Large intestine (tissue), 3 donors: ENCODE measurements at regions not wholly inside any gene's neighbourhood (a gene's known extent, or its start where the extent isn't known, plus 50 kb on each side); places are given as distances from the start of the nearest gene placed in this dataset.
"Not testable (repeated sequence)": the region's sequence is repeated elsewhere in the genome, so short reads cannot be mapped to it uniquely, and the experiment has no call there.

ENCODE experiments used
- DNase-seq, 2 donors: peaks; one replicate each; pipeline versions ENCODE4 v3.0.0 to v3.0.0-alpha.2; 2013
- H3K27ac ChIP-seq: one replicate; pipeline ENCODE4 v1.5.1; 2013; ENCODE audit warnings: low read length
- H3K27me3 ChIP-seq: 2 replicates; pipeline ENCODE4 v1.6.1; 2013; ENCODE audit warnings: low read length; ENCODE audit not compliant: control insufficient read depth, insufficient read depth
- H3K36me3 ChIP-seq: 2 replicates; pipeline ENCODE4 v1.6.1; 2013; ENCODE audit warnings: low read length; ENCODE audit not compliant: control insufficient read depth, insufficient read depth
- H3K4me1 ChIP-seq: one replicate; pipeline ENCODE4 v1.6.1; 2013; ENCODE audit warnings: low read length; ENCODE audit not compliant: control insufficient read depth, insufficient read depth
- H3K4me3 ChIP-seq: one replicate; pipeline ENCODE4 v1.5.1; 2013; ENCODE audit warnings: low read length
- H3K9me3 ChIP-seq: one replicate; pipeline ENCODE4 v1.6.1; 2013; ENCODE audit warnings: mild to moderate bottlenecking, low read depth, low read length, moderate library complexity; ENCODE audit not compliant: control insufficient read depth
- WGBS: methylation state at CpG from one replicate; pipeline ENCODE4 v1.1.5; 2013; ENCODE audit warnings: low lambda C conversion rate; ENCODE audit not compliant: insufficient coverage; 5-methylcytosine and 5-hydroxymethylcytosine counted together

GRCh38 chr4:59644765-59645164, 1555.4 kb upstream of the ADGRL3 start:
- Histone ChIP-seq H3K27me3 (no peaks in the 10 kb centered on the region), H3K36me3 (no peaks in the 10 kb centered on the region), H3K4me3 (no peak overlapping the region), H3K4me1 (no peaks in the 10 kb centered on the region), H3K9me3 (no peaks in the 10 kb centered on the region), H3K27ac (no peak overlapping the region)
- no peak for DNase-seq
- WGBS, result 100% methylated on average over 1 of the region's 3 CpGs

- H3K27me3 ChIP-seq, result no peaks in the 10 kb centered on the region
- H3K36me3 ChIP-seq, result no peaks in the 10 kb centered on the region
- no peak overlapping the region for H3K4me3 ChIP-seq
- no peaks in the 10 kb centered on the region for H3K4me1 ChIP-seq
- H3K9me3 ChIP-seq, result no peaks in the 10 kb centered on the region
- WGBS, result no CpG with 5 or more reads among the region's 5 CpGs
- DNase-seq, result no peak
- H3K27ac ChIP-seq, result no peak overlapping the region
These were observed 1554.0 kb upstream of the ADGRL3 start for GRCh38 chr4:59646082-59646481.

DNA sequence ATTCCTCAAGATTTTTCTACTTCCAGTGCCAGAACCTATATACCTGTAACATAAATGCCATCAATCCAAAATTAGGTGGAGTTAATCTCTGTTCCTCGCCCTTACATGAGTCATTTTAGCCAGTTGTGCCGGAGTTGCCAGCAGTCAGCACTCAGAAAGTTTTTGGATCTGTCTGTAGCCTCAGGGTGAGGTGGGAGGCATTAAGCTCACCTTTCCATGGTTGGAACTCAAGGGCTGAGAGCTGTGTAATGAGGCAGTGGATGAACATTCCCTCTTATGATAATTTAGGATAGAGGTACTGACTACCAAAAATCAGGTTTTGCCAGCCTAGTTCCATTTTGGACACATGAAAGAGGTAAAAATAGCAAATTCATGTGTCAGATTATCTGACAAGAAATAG, 1553.1 kb upstream of the ADGRL3 start:
- Histone ChIP-seq H3K27me3 (no peaks in the 10 kb centered on the region), H3K4me3 (no peak overlapping the region), H3K9me3 (no peaks in the 10 kb centered on the region), H3K4me1 (no peaks in the 10 kb centered on the region), H3K36me3 (no peaks in the 10 kb centered on the region), H3K27ac (no peak overlapping the region)
- no peak for DNase-seq
- WGBS, result no CpG with 5 or more reads among the region's 2 CpGs

DNA sequence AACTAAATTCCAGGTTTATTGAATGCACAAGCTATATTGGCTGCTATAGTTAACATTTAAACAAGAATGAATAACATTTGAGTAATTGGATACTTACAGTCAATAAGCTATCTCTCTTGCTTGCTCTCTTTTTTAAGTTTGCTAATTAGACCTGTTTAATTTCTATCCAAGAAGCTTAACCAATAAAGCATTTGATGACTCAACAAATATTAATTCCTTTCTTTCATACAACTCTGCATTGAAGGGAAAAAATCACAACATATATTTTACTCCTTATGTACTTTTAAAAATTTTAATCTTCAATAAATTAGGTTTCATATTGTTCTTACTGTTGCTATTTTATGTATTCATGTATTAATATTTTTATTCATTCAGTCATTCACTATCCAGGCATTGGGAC, 1552.6 kb upstream of the ADGRL3 start:
- H3K36me3 ChIP-seq, result no peaks in the 10 kb centered on the region
- H3K9me3 ChIP-seq, result no peaks in the 10 kb centered on the region
- no peaks in the 10 kb centered on the region for H3K27me3 ChIP-seq
- DNase-seq, result no peak
- H3K27ac ChIP-seq, result no peak overlapping the region
- no peak overlapping the region for H3K4me3 ChIP-seq
- H3K4me1 ChIP-seq, result no peaks in the 10 kb centered on the region

GRCh38 chr4:59650861-59651260, 1549.3 kb upstream of the ADGRL3 start:
- DNase-seq, result no peak
- no CpG with 5 or more reads among the region's 3 CpGs for WGBS
- H3K4me3 ChIP-seq, result no peak overlapping the region

DNA sequence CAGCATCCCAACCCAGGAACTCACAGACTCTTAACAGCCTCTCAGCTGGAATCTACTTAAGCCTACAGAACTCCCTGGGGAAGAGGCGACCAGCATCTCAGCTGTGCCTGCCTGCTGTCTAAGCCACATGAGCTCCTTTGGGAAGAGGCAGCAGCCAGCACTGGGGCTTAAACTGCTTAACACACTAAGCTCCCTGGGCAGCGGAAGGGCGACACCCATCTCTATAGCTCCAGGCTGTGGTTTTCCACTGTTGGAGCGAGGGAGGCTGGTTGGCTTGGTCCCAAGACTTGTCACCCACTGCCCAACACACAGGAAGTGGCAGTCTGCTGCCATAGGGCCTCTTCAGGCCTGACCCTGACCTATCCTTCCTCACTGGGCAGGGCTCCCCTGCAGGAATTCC, 1544.1 kb upstream of the ADGRL3 start:
- Histone ChIP-seq H3K9me3 (no peaks in the 10 kb centered on the region), H3K4me1 (no peaks in the 10 kb centered on the region), H3K4me3 (no peak overlapping the region), H3K27ac (no peak overlapping the region), H3K27me3 (no peaks in the 10 kb centered on the region), H3K36me3 (no peaks in the 10 kb centered on the region)
- no CpG with 5 or more reads among the region's 4 CpGs for WGBS
- DNase-seq, result no peak

More at GRCh38 chr4:59650861-59651260, 1549.3 kb upstream of the ADGRL3 start:
- no peaks in the 10 kb centered on the region for H3K9me3 ChIP-seq
- no peaks in the 10 kb centered on the region for H3K36me3 ChIP-seq
- H3K27me3 ChIP-seq, result no peaks in the 10 kb centered on the region
- H3K4me1 ChIP-seq, result no peaks in the 10 kb centered on the region
- H3K27ac ChIP-seq, result no peak overlapping the region

DNA sequence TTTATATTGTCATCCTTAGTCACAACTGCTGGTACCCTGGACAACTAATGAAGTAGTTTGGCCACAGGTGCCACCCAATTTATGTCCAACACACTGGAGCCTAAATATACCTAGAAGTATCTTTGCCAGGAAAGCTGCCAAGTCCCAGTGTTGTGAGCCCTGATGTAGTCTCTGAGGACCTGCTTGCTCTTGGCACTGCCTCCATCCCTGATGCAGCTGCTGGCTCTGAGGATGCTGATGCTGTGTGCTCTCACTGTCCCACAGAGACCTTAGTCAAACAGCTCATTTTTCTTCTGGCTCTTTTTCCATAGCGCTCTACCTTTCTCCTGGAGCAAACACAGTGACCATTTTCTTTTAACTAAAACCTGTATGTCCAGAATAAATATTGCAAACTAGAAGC, 1535.4 kb upstream of the ADGRL3 start:
- 80% methylated on average over 1 of the region's 1 CpG for WGBS

DNA sequence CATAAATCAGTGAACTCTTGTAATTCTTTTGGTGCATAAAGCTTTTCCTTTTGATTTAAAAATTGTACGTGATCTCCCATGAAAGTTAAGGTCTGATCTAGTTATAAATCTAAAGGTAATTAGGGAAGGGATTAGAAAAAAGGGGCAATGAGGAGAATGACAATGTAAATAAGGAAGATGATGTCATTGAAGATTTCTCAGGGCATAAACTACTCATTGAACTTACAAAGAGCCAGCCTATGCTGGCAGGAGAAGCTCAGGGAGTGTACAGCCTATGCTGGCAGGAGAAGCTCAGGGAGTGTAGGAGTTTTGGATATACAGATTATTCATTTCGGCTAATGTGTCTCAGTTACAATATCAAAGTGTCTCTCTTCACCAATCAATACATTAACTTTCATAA, 1533.5 kb upstream of the ADGRL3 start:
- Histone ChIP-seq H3K36me3 (no peaks in the 10 kb centered on the region), H3K27ac (no peak overlapping the region), H3K4me3 (no peak overlapping the region), H3K9me3 (no peaks in the 10 kb centered on the region), H3K4me1 (no peaks in the 10 kb centered on the region), H3K27me3 (no peaks in the 10 kb centered on the region)
- DNase-seq, result no peak
- WGBS, result 83% methylated on average over 1 of the region's 2 CpGs

More for the DNA sequence above, 1535.4 kb upstream of the ADGRL3 start:
- Histone ChIP-seq H3K4me3 (no peak overlapping the region), H3K4me1 (no peaks in the 10 kb centered on the region), H3K27me3 (no peaks in the 10 kb centered on the region), H3K27ac (no peak overlapping the region), H3K36me3 (no peaks in the 10 kb centered on the region), H3K9me3 (no peaks in the 10 kb centered on the region)
- no peak for DNase-seq

GRCh38 chr4:59671037-59671436, 1529.1 kb upstream of the ADGRL3 start:
- H3K4me1 ChIP-seq, result no peaks in the 10 kb centered on the region
- no peak overlapping the region for H3K27ac ChIP-seq
- no peaks in the 10 kb centered on the region for H3K27me3 ChIP-seq
- H3K4me3 ChIP-seq, result no peak overlapping the region
- WGBS, result no CpG with 5 or more reads among the region's 1 CpG
- DNase-seq, result no peak
- H3K9me3 ChIP-seq, result no peaks in the 10 kb centered on the region
- no peaks in the 10 kb centered on the region for H3K36me3 ChIP-seq

DNA sequence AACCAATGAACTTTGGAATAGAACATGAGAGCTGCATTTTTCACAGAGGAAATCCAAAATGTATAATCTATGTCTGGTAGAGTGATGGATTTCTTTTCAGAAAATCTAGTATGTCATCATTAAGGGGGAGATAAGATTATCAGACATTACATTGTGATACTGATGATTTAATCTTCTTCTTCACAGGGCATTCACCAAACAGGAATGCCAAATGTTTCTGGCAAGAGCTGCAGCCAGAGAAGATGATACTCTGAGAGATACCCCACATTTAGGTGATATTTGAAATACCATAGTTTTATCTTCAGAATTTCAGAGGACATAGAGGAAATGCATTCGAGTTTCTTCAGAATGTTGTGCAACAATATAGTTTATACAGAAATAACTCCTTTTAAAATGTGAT, 1523.7 kb upstream of the ADGRL3 start:
- WGBS, result no CpG with 5 or more reads among the region's 1 CpG
- DNase-seq, result no peak
- H3K27ac ChIP-seq, result no peak overlapping the region
- no peaks in the 10 kb centered on the region for H3K36me3 ChIP-seq
- H3K27me3 ChIP-seq, result no peaks in the 10 kb centered on the region
- no peaks in the 10 kb centered on the region for H3K4me1 ChIP-seq
- H3K4me3 ChIP-seq, result no peak overlapping the region
- H3K9me3 ChIP-seq, result no peaks in the 10 kb centered on the region

DNA sequence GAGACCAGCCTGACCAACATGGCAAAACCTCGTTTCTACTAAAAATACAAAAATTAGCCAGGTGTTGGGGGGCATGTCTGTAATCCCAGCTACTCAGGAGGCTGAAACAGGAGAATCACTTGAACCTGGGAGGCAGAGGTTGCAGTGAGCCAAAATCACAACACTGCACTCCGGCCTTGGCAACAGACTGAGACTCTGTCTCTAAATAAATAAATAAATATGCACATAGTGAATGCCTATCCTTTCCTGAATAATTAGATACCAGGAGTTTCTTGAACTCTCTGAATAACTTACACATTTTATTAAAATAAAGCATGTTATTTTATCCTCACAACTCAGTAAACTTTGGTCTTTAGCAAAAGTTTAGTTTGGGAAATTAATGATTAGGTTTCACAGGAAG, 1523.1 kb upstream of the ADGRL3 start:
- H3K36me3 ChIP-seq, H3K27me3 ChIP-seq, H3K4me3 ChIP-seq, H3K9me3 ChIP-seq, H3K4me1 ChIP-seq, DNase-seq, H3K27ac ChIP-seq: not testable (repeated sequence)
- no CpG with 5 or more reads among the region's 2 CpGs for WGBS
